B cell (primary cell): ENCODE measurements at regions not wholly inside any gene's neighbourhood (a gene's known extent, or its start where the extent isn't known, plus 50 kb on each side); places are given as distances from the start of the nearest gene placed in this dataset.

Experiments used
- ATAC-seq: fragments of 200-7000 bp; cut with Tn5 transposase; one replicate; pipeline ENCODE4 v1.10.0; 2021; ENCODE audit warnings: low read depth, mild to moderate bottlenecking, moderate number of reproducible peaks, moderate library complexity
- CTCF ChIA-PET: fragments of 350-600 bp; sonication (Branson Sonifier 250); formaldehyde crosslinking; loops from one replicate; lab custom pipeline; 2021; ENCODE audit warnings: antibody characterized with exemption, inconsistent platforms; lab: Charles Lee
- POLR2A ChIA-PET: fragments of 350-600 bp; sonication (Branson Sonifier 250); formaldehyde crosslinking; loops from one replicate; lab custom pipeline; 2021; ENCODE audit warnings: antibody characterized with exemption; lab: Charles Lee
- DNase-seq: peaks from one replicate; pipeline ENCODE4 v3.0.0; 2013
- H2AFZ ChIP-seq: 2 replicates; pipeline ENCODE4 v1.6.1; 2012; ENCODE audit warnings: mild to moderate bottlenecking, low read depth, low read length; ENCODE audit not compliant: insufficient read depth, poor library complexity, severe bottlenecking
- H3K27ac ChIP-seq, 2 donors: 1 replicate in 1 of 2; 2 replicates in 1 of 2; pipeline ENCODE4 v1.5.1; 2012 to 2013; ENCODE audit warnings: low read length in 2 of 2, mild to moderate bottlenecking in 2 of 2, moderate library complexity in 1 of 2
- H3K27me3 ChIP-seq, 4 experiments: fragments of 200-600 bp in 1 of 4; sonication (generic) in 1 of 4; replicated peaks in 1 of 4; 1 replicate in 2 of 4; 2 replicates in 2 of 4; pipeline versions ENCODE4 v1.6.1 to v1.7.0; 2013 to 2016; ENCODE audit warnings: low read length in 3 of 4, mild to moderate bottlenecking in 2 of 4, mixed read lengths in 1 of 4, moderate library complexity in 1 of 4; ENCODE audit not compliant: insufficient read depth in 4 of 4, control insufficient read depth in 3 of 4; ENCODE audit errors: control extremely low read depth in 1 of 4
- H3K36me3 ChIP-seq, 2 experiments: replicated peaks in 1 of 2; 1 replicate in 1 of 2; 2 replicates in 1 of 2; pipeline versions ENCODE4 v1.6.1 to v1.7.1; 2013; ENCODE audit warnings: low read length in 1 of 2; ENCODE audit not compliant: insufficient read depth in 2 of 2, control insufficient read depth in 1 of 2; ENCODE audit errors: control extremely low read depth in 1 of 2, extremely low read depth in 1 of 2
- H3K4me1 ChIP-seq, 2 donors: fragments of 200-600 bp in 1 of 2; sonication (generic) in 1 of 2; 1 replicate in 1 of 2; 2 replicates in 1 of 2; pipeline versions ENCODE4 v1.5.1 to v1.6.1; 2013 to 2017; ENCODE audit warnings: low read length in 2 of 2; ENCODE audit not compliant: control insufficient read depth in 2 of 2, insufficient read depth in 2 of 2
- H3K4me2 ChIP-seq: replicated peaks from 2 replicates; pipeline ENCODE3; 2012; ENCODE audit warnings: mild to moderate bottlenecking, low read depth, low read length; ENCODE audit not compliant: poor library complexity, severe bottlenecking
- H3K4me3 ChIP-seq, 5 experiments: fragments of 200-600 bp in 1 of 5; sonication (generic) in 1 of 5; 1 replicate in 3 of 5; 2 replicates in 2 of 5; pipeline versions ENCODE4 v1.5.1 to v1.7.0; 2011 to 2016; ENCODE audit warnings: low read length in 4 of 5, mild to moderate bottlenecking in 4 of 5, low read depth in 2 of 5, control low read depth in 1 of 5, moderate library complexity in 1 of 5; ENCODE audit not compliant: insufficient read depth in 1 of 5; ENCODE audit errors: control extremely low read depth in 1 of 5, extremely low read depth in 1 of 5
- H3K79me2 ChIP-seq: fragments of 200-600 bp; sonication (generic); one replicate; pipeline ENCODE4 v1.6.0; 2016; ENCODE audit warnings: low read length; ENCODE audit not compliant: control insufficient read depth, insufficient read depth
- H3K9ac ChIP-seq: fragments of 200-600 bp; sonication (generic); 2 replicates; pipeline ENCODE4 v1.6.1; 2017; ENCODE audit warnings: mild to moderate bottlenecking, low read length, moderate library complexity
- H3K9me3 ChIP-seq, 3 donors: one replicate each; pipeline versions ENCODE4 v1.6.1 to v1.7.1; 2013; ENCODE audit warnings: low read length in 2 of 3; ENCODE audit not compliant: control insufficient read depth in 2 of 3, insufficient read depth in 1 of 3; ENCODE audit errors: control extremely low read depth in 1 of 3
- H4K20me1 ChIP-seq: 2 replicates; pipeline ENCODE4 v1.6.0; 2012; ENCODE audit warnings: mild to moderate bottlenecking, low read length; ENCODE audit not compliant: insufficient read depth, control insufficient read depth, poor library complexity, severe bottlenecking
- H3K27ac Mint-ChIP-seq: one replicate; pipeline ENCODE4 v1.8.0; 2021; ENCODE audit warnings: mixed read lengths
- H3K27me3 Mint-ChIP-seq: one replicate; pipeline ENCODE4 v1.8.0; 2021; ENCODE audit warnings: mixed read lengths
- H3K4me1 Mint-ChIP-seq: one replicate; pipeline ENCODE4 v1.8.0; 2021; ENCODE audit warnings: mixed read lengths
- H3K4me3 Mint-ChIP-seq: one replicate; pipeline ENCODE4 v1.8.0; 2021; ENCODE audit warnings: mixed read lengths
- H3K9me3 Mint-ChIP-seq: one replicate; pipeline ENCODE4 v1.8.0; 2022; ENCODE audit warnings: mixed read lengths; ENCODE audit not compliant: insufficient read depth
- CTCF ChIP-seq: fragments of 200-600 bp; IDR thresholded peaks from one replicate; pipeline ENCODE4 v1.8.0; 2022; ENCODE audit warnings: antibody characterized with exemption, mild to moderate bottlenecking
- EZH2 ChIP-seq: IDR thresholded peaks from 2 replicates; pipeline ENCODE4 v1.6.1; 2012; ENCODE audit warnings: borderline replicate concordance, low read depth, mild to moderate bottlenecking, moderate library complexity, low read length; ENCODE audit not compliant: insufficient read depth, poor library complexity, severe bottlenecking
- whole genome bisulfite sequencing: methylation state at CpG from one replicate; pipeline ENCODE4 v1.1.5; 2013; ENCODE audit warnings: missing lambda C conversion rate; ENCODE audit not compliant: insufficient coverage; 5-methylcytosine and 5-hydroxymethylcytosine counted together
- intact Hi-C: fragments of 100-400 bp; cut with micrococcal nuclease; formaldehyde crosslinking; loops from one replicate; pipeline ENCODE4 v1.10.0; 2022

- no peak overlapping the region for H3K27ac Mint-ChIP-seq
These were observed 114.9 kb upstream of the ALG10B start for GRCh38 chr12:38201461-38202276.

More at GRCh38 chr12:38201461-38202276, 114.9 kb upstream of the ALG10B start:
- 96% methylated on average over 40 of the region's 41 CpGs for WGBS
- H3K27me3 ChIP-seq, result no peaks in the 10 kb centered on the region
- Mint-ChIP-seq H3K9me3 (peaks cover 2% of the 10 kb centered on the region), H3K4me1 (no peaks in the 10 kb centered on the region), H3K4me3 (no peak overlapping the region), H3K27me3 (no peaks in the 10 kb centered on the region)
- ATAC-seq, result no peak
- ChIA-PET CTCF (no interaction called here), POLR2A (no interaction called here)
- intact Hi-C loops, result no loop called here
- H2AFZ ChIP-seq, result no peak overlapping the region
- H3K4me3 ChIP-seq, result no peak overlapping the region
- no peak overlapping the region for H3K4me2 ChIP-seq
- H3K27ac ChIP-seq, result no peak overlapping the region
- H4K20me1 ChIP-seq, result no peaks in the 10 kb centered on the region
- no peak overlapping the region for H3K9ac ChIP-seq
- H3K4me1 ChIP-seq, result no peaks in the 10 kb centered on the region
- no peaks in the 10 kb centered on the region for H3K36me3 ChIP-seq
- peaks cover 0 to 38% (median 0%) of the 10 kb centered on the region in 3 donors for H3K9me3 ChIP-seq
- TF ChIP-seq CTCF (no peak), EZH2 (no peak)
- no peak for DNase-seq
- H3K79me2 ChIP-seq, result no peaks in the 10 kb centered on the region
